Gastroesophageal sphincter (tissue), 3 donors: ENCODE measurements at regions not wholly inside any gene's neighbourhood (a gene's known extent, or its start where the extent isn't known, plus 50 kb on each side); places are given as distances from the start of the nearest gene placed in this dataset.

Experiments
- EP300 ChIP-seq: sonication (generic); formaldehyde crosslinking; IDR thresholded peaks from one replicate; pipeline ENCODE4 v1.6.1; 2017; ENCODE audit warnings: antibody characterized with exemption, mild to moderate bottlenecking
- POLR2A ChIP-seq, 2 donors: fragments of 450-650 bp; IDR thresholded peaks; one replicate each; pipeline ENCODE4 v1.6.1; 2017; ENCODE audit warnings: antibody characterized with exemption in 2 of 2, mild to moderate bottlenecking in 2 of 2, moderate library complexity in 1 of 2
- TF ChIP-seq, protein P1 (sequence below), 4 experiments: fragments of 200-600 bp in 2 of 4; fragments of 450-650 bp in 2 of 4; sonication (generic) in 1 of 4; IDR thresholded peaks; one replicate each; pipeline ENCODE4 v1.5.1; 2017 to 2019; ENCODE audit warnings: antibody characterized with exemption in 4 of 4, mild to moderate bottlenecking in 2 of 4, moderate library complexity in 2 of 4

- TF ChIP-seq, protein P1, sequence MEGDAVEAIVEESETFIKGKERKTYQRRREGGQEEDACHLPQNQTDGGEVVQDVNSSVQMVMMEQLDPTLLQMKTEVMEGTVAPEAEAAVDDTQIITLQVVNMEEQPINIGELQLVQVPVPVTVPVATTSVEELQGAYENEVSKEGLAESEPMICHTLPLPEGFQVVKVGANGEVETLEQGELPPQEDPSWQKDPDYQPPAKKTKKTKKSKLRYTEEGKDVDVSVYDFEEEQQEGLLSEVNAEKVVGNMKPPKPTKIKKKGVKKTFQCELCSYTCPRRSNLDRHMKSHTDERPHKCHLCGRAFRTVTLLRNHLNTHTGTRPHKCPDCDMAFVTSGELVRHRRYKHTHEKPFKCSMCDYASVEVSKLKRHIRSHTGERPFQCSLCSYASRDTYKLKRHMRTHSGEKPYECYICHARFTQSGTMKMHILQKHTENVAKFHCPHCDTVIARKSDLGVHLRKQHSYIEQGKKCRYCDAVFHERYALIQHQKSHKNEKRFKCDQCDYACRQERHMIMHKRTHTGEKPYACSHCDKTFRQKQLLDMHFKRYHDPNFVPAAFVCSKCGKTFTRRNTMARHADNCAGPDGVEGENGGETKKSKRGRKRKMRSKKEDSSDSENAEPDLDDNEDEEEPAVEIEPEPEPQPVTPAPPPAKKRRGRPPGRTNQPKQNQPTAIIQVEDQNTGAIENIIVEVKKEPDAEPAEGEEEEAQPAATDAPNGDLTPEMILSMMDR (IDR thresholded peaks at IDR 0.05): no peak
- TF ChIP-seq POLR2A (IDR thresholded peaks at IDR 0.05) (no peak), EP300 (no peak)
These were observed 409.4 kb downstream of the GATA3 start for GRCh38 chr10:8463853-8464252.
